Astrocyte (in vitro differentiated cells and primary cell): ENCODE measurements at regions not wholly inside any gene's neighbourhood (a gene's known extent, or its start where the extent isn't known, plus 50 kb on each side); places are given as distances from the start of the nearest gene placed in this dataset.

Experiments
- DNase-seq: peaks from one replicate; pipeline ENCODE4 v3.0.0-alpha.2; 2010; ENCODE audit warnings: low read depth
- FAIRE-seq: peaks from 2 replicates; lab custom pipeline; 2011; peaks lifted over from hg19 to GRCh38; lab: Jason Lieb, UNC
- H2AFZ ChIP-seq: 2 replicates; pipeline ENCODE4 v1.6.0; 2012; ENCODE audit warnings: low read depth, low read length, inconsistent platforms
- H3K27ac ChIP-seq: 2 replicates; pipeline ENCODE4 v1.5.1; 2011; ENCODE audit warnings: low read depth, low read length, inconsistent platforms
- H3K27me3 ChIP-seq: 2 replicates; pipeline ENCODE4 v1.6.0; 2011; ENCODE audit warnings: low read length, inconsistent platforms; ENCODE audit not compliant: insufficient read depth
- H3K36me3 ChIP-seq: 2 replicates; pipeline ENCODE4 v1.5.1; 2011; ENCODE audit warnings: low read length, inconsistent platforms; ENCODE audit not compliant: insufficient read depth
- H3K4me1 ChIP-seq: 2 replicates; pipeline ENCODE4 v1.5.1; 2011; ENCODE audit warnings: low read length, inconsistent platforms; ENCODE audit not compliant: insufficient read depth
- H3K4me2 ChIP-seq: 2 replicates; pipeline ENCODE4 v1.6.0; 2012; ENCODE audit warnings: low read length, inconsistent platforms
- H3K4me3 ChIP-seq: 2 replicates; pipeline ENCODE4 v1.5.1; 2011; ENCODE audit warnings: low read depth, mild to moderate bottlenecking, low read length, inconsistent platforms; ENCODE audit not compliant: insufficient read depth
- H3K79me2 ChIP-seq: 2 replicates; pipeline ENCODE4 v1.6.0; 2012; ENCODE audit warnings: mild to moderate bottlenecking, low read length, inconsistent platforms; ENCODE audit not compliant: insufficient read depth
- H3K9ac ChIP-seq: 2 replicates; pipeline ENCODE4 v1.6.0; 2012; ENCODE audit warnings: mild to moderate bottlenecking, low read length, inconsistent platforms
- H3K9me3 ChIP-seq: 2 replicates; pipeline ENCODE4 v1.5.1; 2012; ENCODE audit warnings: low read depth, mild to moderate bottlenecking, low read length, inconsistent platforms; ENCODE audit not compliant: insufficient read depth
- H4K20me1 ChIP-seq: 2 replicates; pipeline ENCODE4 v1.6.0; 2012; ENCODE audit warnings: low read length, inconsistent platforms; ENCODE audit not compliant: insufficient read depth
- H3K27ac Mint-ChIP-seq: one replicate; pipeline ENCODE4 v1.8.0; 2021; ENCODE audit warnings: mild to moderate bottlenecking, mixed read lengths; ENCODE audit not compliant: unreplicated experiment
- H3K27me3 Mint-ChIP-seq: one replicate; pipeline ENCODE4 v1.8.0; 2021; ENCODE audit warnings: low read depth, mixed read lengths; ENCODE audit not compliant: unreplicated experiment
- H3K36me3 Mint-ChIP-seq: one replicate; pipeline ENCODE4 v1.8.0; 2021; ENCODE audit warnings: low read depth, mixed read lengths; ENCODE audit not compliant: unreplicated experiment
- H3K4me1 Mint-ChIP-seq: one replicate; pipeline ENCODE4 v1.8.0; 2021; ENCODE audit warnings: low read depth, mixed read lengths; ENCODE audit not compliant: unreplicated experiment
- H3K4me3 Mint-ChIP-seq: one replicate; pipeline ENCODE4 v1.8.0; 2021; ENCODE audit warnings: mild to moderate bottlenecking, moderate library complexity, mixed read lengths; ENCODE audit not compliant: unreplicated experiment
- H3K9me3 Mint-ChIP-seq: one replicate; pipeline ENCODE4 v1.8.0; 2021; ENCODE audit warnings: mild to moderate bottlenecking, mixed read lengths; ENCODE audit not compliant: unreplicated experiment
- EZH2 ChIP-seq: IDR thresholded peaks from 2 replicates; pipeline ENCODE4 v1.6.1; 2012; ENCODE audit warnings: mild to moderate bottlenecking, low read length, inconsistent platforms; ENCODE audit not compliant: insufficient read depth
- TF ChIP-seq, protein P1 (sequence below): IDR thresholded peaks from 2 replicates; pipeline ENCODE4 v1.5.1; 2011; ENCODE audit warnings: low read depth, mild to moderate bottlenecking, inconsistent platforms, low read length, moderate library complexity; ENCODE audit not compliant: insufficient read depth

GRCh38 chr2:103788951-103789350 lies 1027.1 kb downstream of the TMEM182 start:
- DNase-seq: no peak
- no peak overlapping the region for H3K27ac ChIP-seq
- no peaks in the 10 kb centered on the region for H3K36me3 Mint-ChIP-seq
- H3K79me2 ChIP-seq: no peaks in the 10 kb centered on the region
- H3K9ac ChIP-seq: no peak overlapping the region
- H3K9me3 Mint-ChIP-seq: no peaks in the 10 kb centered on the region
- no peak overlapping the region for H3K4me3 Mint-ChIP-seq
- peaks cover 2% of the 10 kb centered on the region for H3K27me3 Mint-ChIP-seq
- H3K9me3 ChIP-seq: no peaks in the 10 kb centered on the region
- H3K27me3 ChIP-seq: no peaks in the 10 kb centered on the region
- no peak for TF ChIP-seq EZH2
- TF ChIP-seq, protein P1, sequence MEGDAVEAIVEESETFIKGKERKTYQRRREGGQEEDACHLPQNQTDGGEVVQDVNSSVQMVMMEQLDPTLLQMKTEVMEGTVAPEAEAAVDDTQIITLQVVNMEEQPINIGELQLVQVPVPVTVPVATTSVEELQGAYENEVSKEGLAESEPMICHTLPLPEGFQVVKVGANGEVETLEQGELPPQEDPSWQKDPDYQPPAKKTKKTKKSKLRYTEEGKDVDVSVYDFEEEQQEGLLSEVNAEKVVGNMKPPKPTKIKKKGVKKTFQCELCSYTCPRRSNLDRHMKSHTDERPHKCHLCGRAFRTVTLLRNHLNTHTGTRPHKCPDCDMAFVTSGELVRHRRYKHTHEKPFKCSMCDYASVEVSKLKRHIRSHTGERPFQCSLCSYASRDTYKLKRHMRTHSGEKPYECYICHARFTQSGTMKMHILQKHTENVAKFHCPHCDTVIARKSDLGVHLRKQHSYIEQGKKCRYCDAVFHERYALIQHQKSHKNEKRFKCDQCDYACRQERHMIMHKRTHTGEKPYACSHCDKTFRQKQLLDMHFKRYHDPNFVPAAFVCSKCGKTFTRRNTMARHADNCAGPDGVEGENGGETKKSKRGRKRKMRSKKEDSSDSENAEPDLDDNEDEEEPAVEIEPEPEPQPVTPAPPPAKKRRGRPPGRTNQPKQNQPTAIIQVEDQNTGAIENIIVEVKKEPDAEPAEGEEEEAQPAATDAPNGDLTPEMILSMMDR: no peak
- H3K27ac Mint-ChIP-seq: no peak overlapping the region
- no peaks in the 10 kb centered on the region for H3K36me3 ChIP-seq
- no peak overlapping the region for H3K4me3 ChIP-seq
- no peak for FAIRE-seq
- H4K20me1 ChIP-seq: no peaks in the 10 kb centered on the region
- H2AFZ ChIP-seq: no peak overlapping the region
- peaks cover 16% of the 10 kb centered on the region for H3K4me1 Mint-ChIP-seq
- peak overlapping the region; percentile 28 for H3K4me2 ChIP-seq
- peaks cover 11% of the 10 kb centered on the region for H3K4me1 ChIP-seq

- H3K9me3 ChIP-seq: no peaks in the 10 kb centered on the region
- no peaks in the 10 kb centered on the region for H3K36me3 ChIP-seq
- H3K4me2 ChIP-seq: peak overlapping the region; percentile 28
- peaks cover 9% of the 10 kb centered on the region for H3K4me1 ChIP-seq
- Mint-ChIP-seq H3K4me1 (peaks cover 16% of the 10 kb centered on the region), H3K36me3 (no peaks in the 10 kb centered on the region), H3K9me3 (peaks cover under 1% of the 10 kb centered on the region), H3K4me3 (no peak overlapping the region), H3K27ac (peak overlapping the region; percentile 94), H3K27me3 (peaks cover 2% of the 10 kb centered on the region)
- H3K27ac ChIP-seq: no peak overlapping the region
- peak; percentile 56 for DNase-seq
- no peak for TF ChIP-seq EZH2
- TF ChIP-seq, protein P1: no peak
- H3K9ac ChIP-seq: no peak overlapping the region
- no peaks in the 10 kb centered on the region for H4K20me1 ChIP-seq
- FAIRE-seq: no peak
- no peak overlapping the region for H2AFZ ChIP-seq
- H3K27me3 ChIP-seq: no peaks in the 10 kb centered on the region
- H3K4me3 ChIP-seq: no peak overlapping the region
- no peaks in the 10 kb centered on the region for H3K79me2 ChIP-seq
Observed at GRCh38 chr2:103789381-103790095, 1027.7 kb downstream of the TMEM182 start.

GRCh38 chr2:103792042-103792441 lies 1030.2 kb downstream of the TMEM182 start:
- no peak overlapping the region for H3K27ac Mint-ChIP-seq
- H3K4me2 ChIP-seq: no peak overlapping the region
- H3K4me3 ChIP-seq: no peak overlapping the region
- no peaks in the 10 kb centered on the region for H3K27me3 ChIP-seq
- no peaks in the 10 kb centered on the region for H4K20me1 ChIP-seq
- no peaks in the 10 kb centered on the region for H3K36me3 ChIP-seq
- no peak overlapping the region for H3K27ac ChIP-seq
- no peak overlapping the region for H3K9ac ChIP-seq
- peaks cover 9% of the 10 kb centered on the region for H3K4me1 ChIP-seq
- H3K9me3 ChIP-seq: no peaks in the 10 kb centered on the region
- H3K27me3 Mint-ChIP-seq: peaks cover 2% of the 10 kb centered on the region
- no peak for FAIRE-seq
- H3K4me1 Mint-ChIP-seq: peaks cover 16% of the 10 kb centered on the region
- TF ChIP-seq, protein P1: no peak
- TF ChIP-seq EZH2: no peak
- no peak overlapping the region for H2AFZ ChIP-seq
- H3K79me2 ChIP-seq: no peaks in the 10 kb centered on the region
- H3K36me3 Mint-ChIP-seq: no peaks in the 10 kb centered on the region
- peaks cover 7% of the 10 kb centered on the region for H3K9me3 Mint-ChIP-seq
- H3K4me3 Mint-ChIP-seq: no peak overlapping the region
- DNase-seq: no peak
